Common myeloid progenitor, CD34-positive (primary cell): ENCODE measurements at regions not wholly inside any gene's neighbourhood (a gene's known extent, or its start where the extent isn't known, plus 50 kb on each side); places are given as distances from the start of the nearest gene placed in this dataset.

Source experiments
- CTCF ChIA-PET: fragments of 350-600 bp; sonication (Branson Sonifier 250); formaldehyde crosslinking; loops from one replicate; lab custom pipeline; 2021; ENCODE audit warnings: antibody characterized with exemption; lab: Charles Lee
- POLR2A ChIA-PET: fragments of 350-600 bp; sonication (Branson Sonifier 250); formaldehyde crosslinking; loops from one replicate; lab custom pipeline; 2021; ENCODE audit warnings: antibody characterized with exemption; lab: Charles Lee
- DNase-seq, 3 donors: peaks; one replicate each; pipeline versions ENCODE4 v3.0.0 to v3.0.0-alpha.2; 2013
- H3K27ac ChIP-seq, 2 experiments: 1 replicate in 1 of 2; 2 replicates in 1 of 2; pipeline ENCODE4 v1.7.0; 2013; ENCODE audit warnings: inconsistent platforms in 2 of 2, low read length in 2 of 2, mild to moderate bottlenecking in 2 of 2, low read depth in 1 of 2, moderate library complexity in 1 of 2; ENCODE audit not compliant: severe bottlenecking in 2 of 2, insufficient read depth in 1 of 2, poor library complexity in 1 of 2
- H3K27me3 ChIP-seq, 5 experiments: replicated peaks in 2 of 5; 1 replicate in 3 of 5; 2 replicates in 2 of 5; pipeline versions ENCODE4 v1.6.1 to v1.7.0; 2013; ENCODE audit warnings: low read length in 4 of 5, mild to moderate bottlenecking in 2 of 5, moderate library complexity in 2 of 5, inconsistent platforms in 1 of 5; ENCODE audit not compliant: insufficient read depth in 5 of 5, control insufficient read depth in 4 of 5
- H3K36me3 ChIP-seq, 4 experiments: 1 replicate in 2 of 4; 2 replicates in 2 of 4; pipeline versions ENCODE4 v1.6.1 to v1.7.0; 2013; ENCODE audit warnings: low read length in 3 of 4, control low read depth in 1 of 4, mild to moderate bottlenecking in 1 of 4; ENCODE audit not compliant: control insufficient read depth in 4 of 4, insufficient read depth in 4 of 4
- H3K4me1 ChIP-seq, 4 experiments: 1 replicate in 3 of 4; 2 replicates in 1 of 4; pipeline versions ENCODE4 v1.6.1 to v1.7.1; 2013; ENCODE audit warnings: low read length in 3 of 4, mild to moderate bottlenecking in 3 of 4, control low read depth in 1 of 4, inconsistent platforms in 1 of 4, moderate library complexity in 1 of 4; ENCODE audit not compliant: control insufficient read depth in 4 of 4, insufficient read depth in 4 of 4; ENCODE audit errors: control extremely low read depth in 1 of 4
- H3K4me3 ChIP-seq, 7 experiments: 1 replicate in 4 of 7; 2 replicates in 3 of 7; pipeline versions ENCODE4 v1.5.1 to v1.7.0; 2013; ENCODE audit warnings: mild to moderate bottlenecking in 7 of 7, low read length in 6 of 7, moderate library complexity in 6 of 7, inconsistent platforms in 2 of 7, low read depth in 2 of 7, control low read depth in 1 of 7; ENCODE audit not compliant: insufficient read depth in 4 of 7, control insufficient read depth in 1 of 7; ENCODE audit errors: extremely low read depth in 1 of 7
- H3K9me3 ChIP-seq, 5 experiments: 1 replicate in 4 of 5; 2 replicates in 1 of 5; pipeline versions ENCODE4 v1.6.1 to v1.7.1; 2013; ENCODE audit warnings: low read length in 4 of 5, mild to moderate bottlenecking in 2 of 5, inconsistent platforms in 1 of 5, low read depth in 1 of 5, moderate library complexity in 1 of 5; ENCODE audit not compliant: control insufficient read depth in 4 of 5, insufficient read depth in 2 of 5; ENCODE audit errors: control extremely low read depth in 1 of 5
- WGBS: methylation state at CpG from one replicate; pipeline ENCODE4 v1.1.5; 2013; ENCODE audit not compliant: insufficient coverage; 5-methylcytosine and 5-hydroxymethylcytosine counted together

- H3K4me1 ChIP-seq: no peaks in the 10 kb centered on the region
- H3K27me3 ChIP-seq: no peaks in the 10 kb centered on the region
- no peak for DNase-seq
- no peak overlapping the region for H3K27ac ChIP-seq
- 94% methylated on average over 2 of the region's 5 CpGs for WGBS
- H3K4me3 ChIP-seq: no peak overlapping the region
- H3K36me3 ChIP-seq: no peaks in the 10 kb centered on the region
- CTCF ChIA-PET: interaction anchor here (0.8 kb wide), 1 partner anchor 34 kb away, joined by 3 read pairs; no protein-coding TSS in a partner anchor
- POLR2A ChIA-PET: no interaction called here
- H3K9me3 ChIP-seq: no peaks in the 10 kb centered on the region
These were observed 113.1 kb upstream of the IGFBP3 start for GRCh38 chr7:46034056-46034768.

- CTCF ChIA-PET: interaction anchor here (0.8 kb wide), 1 partner anchor 35 kb away, joined by 3 read pairs; no protein-coding TSS in a partner anchor
- H3K27ac ChIP-seq: no peak overlapping the region
- no peaks in the 10 kb centered on the region for H3K4me1 ChIP-seq
- H3K4me3 ChIP-seq: no peak overlapping the region
- POLR2A ChIA-PET: no interaction called here
- WGBS: 100% methylated on average over 3 of the region's 6 CpGs
- no peaks in the 10 kb centered on the region for H3K9me3 ChIP-seq
- H3K27me3 ChIP-seq: no peaks in the 10 kb centered on the region
- no peak for DNase-seq
- H3K36me3 ChIP-seq: no peaks in the 10 kb centered on the region
These were observed 112.5 kb upstream of the IGFBP3 start for GRCh38 chr7:46033592-46033991.

GRCh38 chr7:46032942-46033341 is 111.9 kb upstream of the IGFBP3 start:
- no peak for DNase-seq
- Histone ChIP-seq H3K4me1 (no peaks in the 10 kb centered on the region), H3K27me3 (no peaks in the 10 kb centered on the region), H3K36me3 (no peaks in the 10 kb centered on the region), H3K9me3 (no peaks in the 10 kb centered on the region), H3K27ac (no peak overlapping the region), H3K4me3 (no peak overlapping the region)
- ChIA-PET POLR2A (no interaction called here), CTCF (no interaction called here)
- no CpG with 5 or more reads among the region's 2 CpGs for WGBS

GRCh38 chr7:46032353-46032752 is 111.3 kb upstream of the IGFBP3 start:
- Histone ChIP-seq H3K27me3 (no peaks in the 10 kb centered on the region), H3K4me3 (no peak overlapping the region), H3K9me3 (no peaks in the 10 kb centered on the region), H3K36me3 (no peaks in the 10 kb centered on the region), H3K27ac (no peak overlapping the region), H3K4me1 (no peaks in the 10 kb centered on the region)
- DNase-seq: no peak
- WGBS: 88% methylated on average over 6 of the region's 6 CpGs
- CTCF ChIA-PET: no interaction called here
- POLR2A ChIA-PET: no interaction called here

GRCh38 chr7:46029111-46029704 is 108.1 kb upstream of the IGFBP3 start:
- WGBS: 93% methylated on average over 2 of the region's 2 CpGs
- peaks cover 0 to 4% (median 0%) of the 10 kb centered on the region in 5 experiments for H3K27me3 ChIP-seq
- H3K36me3 ChIP-seq: no peaks in the 10 kb centered on the region
- ChIA-PET CTCF (no interaction called here), POLR2A (no interaction called here)
- no peaks in the 10 kb centered on the region for H3K9me3 ChIP-seq
- H3K4me3 ChIP-seq: no peak overlapping the region
- no peak for DNase-seq
- H3K27ac ChIP-seq: no peak overlapping the region
- no peaks in the 10 kb centered on the region for H3K4me1 ChIP-seq

- Histone ChIP-seq H3K9me3 (no peaks in the 10 kb centered on the region), H3K27me3 (peaks cover 0 to 4% (median 0%) of the 10 kb centered on the region in 5 experiments), H3K4me1 (no peaks in the 10 kb centered on the region), H3K27ac (no peak overlapping the region), H3K36me3 (no peaks in the 10 kb centered on the region), H3K4me3 (no peak overlapping the region)
- no peak for DNase-seq
- ChIA-PET CTCF (no interaction called here), POLR2A (no interaction called here)
- 100% methylated on average over 1 of the region's 1 CpG for WGBS
These were observed 107.2 kb upstream of the IGFBP3 start for GRCh38 chr7:46028246-46028645.

- ChIA-PET POLR2A (no interaction called here), CTCF (no interaction called here)
- H3K36me3 ChIP-seq: no peaks in the 10 kb centered on the region
- H3K4me1 ChIP-seq: no peaks in the 10 kb centered on the region
- 89% methylated on average over 1 of the region's 1 CpG for WGBS
- H3K9me3 ChIP-seq: no peaks in the 10 kb centered on the region
- H3K27me3 ChIP-seq: peaks cover 0 to 4% (median 0%) of the 10 kb centered on the region in 5 experiments
- no peak overlapping the region for H3K27ac ChIP-seq
- DNase-seq: no peak
- no peak overlapping the region for H3K4me3 ChIP-seq
These were observed 105.7 kb upstream of the IGFBP3 start for GRCh38 chr7:46026741-46027140.
